ENCODE measurements at regions not wholly inside any gene's neighbourhood (a gene's known extent, or its start where the extent isn't known, plus 50 kb on each side); places are given as distances from the start of the nearest gene placed in this dataset.
A peak's percentile ranks its signal among the peaks of the same experiment; 100 is the strongest.

DNA sequence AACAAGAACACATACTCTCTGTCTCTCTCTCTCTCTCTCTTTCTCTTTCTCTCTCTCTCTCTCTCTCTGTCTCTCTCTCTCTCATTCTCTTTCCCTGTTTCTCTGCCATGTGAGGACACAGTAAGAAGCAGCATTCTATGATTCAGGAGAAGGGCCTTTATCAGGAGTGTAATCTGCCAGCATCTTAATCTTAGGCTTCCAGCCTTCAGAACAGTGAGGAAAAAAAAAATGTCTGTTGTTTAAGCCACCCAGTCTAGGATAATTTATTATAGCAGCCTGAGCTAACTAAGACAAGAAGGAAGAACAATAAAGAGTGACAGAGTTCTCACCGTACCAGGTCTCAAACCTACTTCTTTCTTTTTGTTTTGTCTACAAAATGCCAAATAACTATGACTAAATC, 399.4 kb downstream of the SOCS6 start:
- H3K27me3 Mint-ChIP-seq (ENCODE audit: low read depth) = no peaks in the 10 kb centered on the region
- no peak overlapping the region for H3K27ac Mint-ChIP-seq
- H3K4me1 Mint-ChIP-seq (ENCODE audit: low read depth) = peaks cover 4% of the 10 kb centered on the region
- no peak for DNase-seq (ENCODE audit: low spot score)
- intact Hi-C loops (cut with micrococcal nuclease) = no loop called here
- peaks cover 3% of the 10 kb centered on the region for H3K9me3 Mint-ChIP-seq
- H3K4me3 Mint-ChIP-seq (ENCODE audit: low read depth) = no peak overlapping the region
- no peaks in the 10 kb centered on the region for H3K36me3 Mint-ChIP-seq (ENCODE audit: low read depth)

DNA sequence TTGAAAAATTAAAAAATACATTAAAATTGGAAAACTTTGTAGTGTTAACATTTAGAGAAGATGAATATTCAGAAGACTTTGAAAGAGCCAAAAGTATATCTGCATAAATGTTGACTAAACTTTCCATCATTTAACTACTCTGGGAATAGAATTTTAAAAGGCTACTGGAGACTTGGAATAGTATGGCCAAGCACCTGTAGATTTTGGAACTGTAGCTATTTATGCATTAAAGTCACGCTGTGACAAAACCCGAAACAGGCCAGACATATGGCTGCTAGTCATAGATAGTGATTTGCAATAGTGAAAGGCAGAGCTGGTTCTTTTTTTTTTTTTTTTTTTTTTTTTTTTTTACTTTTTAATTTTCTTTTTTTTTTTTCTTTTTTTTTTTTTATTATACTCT, 396.0 kb downstream of the SOCS6 start:
- Mint-ChIP-seq H3K36me3 (ENCODE audit: low read depth) (no peaks in the 10 kb centered on the region), H3K9me3 (peaks cover 3% of the 10 kb centered on the region), H3K4me3 (ENCODE audit: low read depth) (no peak overlapping the region), H3K27me3 (ENCODE audit: low read depth) (no peaks in the 10 kb centered on the region), H3K27ac (no peak overlapping the region), H3K4me1 (ENCODE audit: low read depth) (peaks cover 7% of the 10 kb centered on the region)
- no peak for DNase-seq (ENCODE audit: low spot score)
- intact Hi-C loops (cut with micrococcal nuclease) = no loop called here

DNA sequence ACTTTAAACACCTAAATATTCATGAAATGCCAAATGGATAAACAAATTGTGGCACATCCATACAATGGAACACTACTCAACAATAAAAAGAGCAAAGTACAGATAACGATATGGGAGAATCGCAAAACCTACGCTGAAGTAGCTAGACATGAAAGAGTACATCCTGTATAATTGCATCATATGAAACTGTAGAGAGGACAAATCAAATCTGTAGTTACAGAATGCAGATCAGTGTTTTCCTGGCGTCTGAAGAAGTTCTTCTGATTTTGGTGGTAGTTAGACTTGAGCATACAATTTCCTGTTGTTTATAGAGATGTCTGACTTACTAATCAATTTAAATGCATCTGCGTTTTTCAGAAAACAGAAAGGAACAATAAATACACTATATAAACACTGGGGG, 394.4 kb downstream of the SOCS6 start:
- DNase-seq (ENCODE audit: low spot score) = no peak
- Mint-ChIP-seq H3K27ac (no peak overlapping the region), H3K9me3 (peaks cover 3% of the 10 kb centered on the region), H3K27me3 (ENCODE audit: low read depth) (no peaks in the 10 kb centered on the region), H3K4me3 (ENCODE audit: low read depth) (no peak overlapping the region), H3K36me3 (ENCODE audit: low read depth) (no peaks in the 10 kb centered on the region), H3K4me1 (ENCODE audit: low read depth) (peaks cover 7% of the 10 kb centered on the region)
- intact Hi-C loops (cut with micrococcal nuclease) = no loop called here

DNA sequence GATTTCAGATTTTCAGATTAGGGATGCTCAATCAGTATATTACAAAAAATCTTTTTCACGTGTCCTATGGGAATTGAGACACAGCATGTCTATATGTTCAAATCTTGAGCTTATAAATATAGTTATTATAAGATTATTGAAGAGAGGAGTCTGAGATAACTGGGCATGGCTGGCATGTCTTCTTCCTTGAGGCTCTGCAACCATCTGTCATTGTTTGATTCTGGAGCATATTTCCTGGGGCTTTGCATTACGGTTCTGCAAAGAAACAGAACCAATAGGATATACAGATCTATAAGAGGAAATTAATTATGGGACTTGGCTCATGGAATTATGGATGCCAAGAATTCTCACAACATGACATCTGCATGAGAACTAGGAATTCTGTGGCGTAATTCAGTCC, 386.1 kb downstream of the SOCS6 start:
- intact Hi-C loops (cut with micrococcal nuclease) = no loop called here
- DNase-seq (ENCODE audit: low spot score) = no peak
- Mint-ChIP-seq H3K27ac (no peak overlapping the region), H3K4me3 (ENCODE audit: low read depth) (no peak overlapping the region), H3K27me3 (ENCODE audit: low read depth) (no peaks in the 10 kb centered on the region), H3K4me1 (ENCODE audit: low read depth) (peaks cover 16% of the 10 kb centered on the region), H3K9me3 (peaks cover 13% of the 10 kb centered on the region), H3K36me3 (ENCODE audit: low read depth) (peaks cover 5% of the 10 kb centered on the region)

DNA sequence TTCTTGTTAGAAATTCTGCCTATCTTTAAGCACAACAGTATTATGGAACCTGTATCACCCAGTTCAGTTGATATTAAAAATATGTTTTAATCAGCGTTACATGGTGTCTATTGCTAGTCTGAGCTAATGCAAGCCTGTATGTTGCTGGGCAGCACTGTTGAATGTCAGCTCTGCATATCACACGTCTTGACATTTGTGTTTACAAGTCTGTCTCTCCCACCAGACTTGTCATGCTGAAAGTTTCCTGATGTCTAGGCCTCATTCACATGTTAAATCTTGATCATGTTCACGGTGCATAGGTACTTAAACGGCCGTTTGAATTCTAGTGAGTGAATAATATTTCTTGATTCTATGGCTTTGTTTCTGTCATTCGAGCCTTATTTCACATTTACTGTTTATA, 385.0 kb downstream of the SOCS6 start:
- peaks cover 16% of the 10 kb centered on the region for H3K4me1 Mint-ChIP-seq (ENCODE audit: low read depth)
- no peak overlapping the region for H3K27ac Mint-ChIP-seq
- no peak overlapping the region for H3K4me3 Mint-ChIP-seq (ENCODE audit: low read depth)

GRCh38 chr18:70672581-70672980, 383.7 kb downstream of the SOCS6 start:
- peaks cover 16% of the 10 kb centered on the region for H3K4me1 Mint-ChIP-seq (ENCODE audit: low read depth)
- no peak for DNase-seq (ENCODE audit: low spot score)
- H3K36me3 Mint-ChIP-seq (ENCODE audit: low read depth) = peaks cover 5% of the 10 kb centered on the region
- intact Hi-C loops (cut with micrococcal nuclease) = no loop called here
- peaks cover 17% of the 10 kb centered on the region for H3K9me3 Mint-ChIP-seq
- no peak overlapping the region for H3K4me3 Mint-ChIP-seq (ENCODE audit: low read depth)
- H3K27me3 Mint-ChIP-seq (ENCODE audit: low read depth) = no peaks in the 10 kb centered on the region
- H3K27ac Mint-ChIP-seq = no peak overlapping the region

More for the DNA sequence above, 385.0 kb downstream of the SOCS6 start:
- peaks cover 17% of the 10 kb centered on the region for H3K9me3 Mint-ChIP-seq
- intact Hi-C loops (cut with micrococcal nuclease) = no loop called here
- no peak for DNase-seq (ENCODE audit: low spot score)
- H3K36me3 Mint-ChIP-seq (ENCODE audit: low read depth) = peaks cover 5% of the 10 kb centered on the region
- no peaks in the 10 kb centered on the region for H3K27me3 Mint-ChIP-seq (ENCODE audit: low read depth)

DNA sequence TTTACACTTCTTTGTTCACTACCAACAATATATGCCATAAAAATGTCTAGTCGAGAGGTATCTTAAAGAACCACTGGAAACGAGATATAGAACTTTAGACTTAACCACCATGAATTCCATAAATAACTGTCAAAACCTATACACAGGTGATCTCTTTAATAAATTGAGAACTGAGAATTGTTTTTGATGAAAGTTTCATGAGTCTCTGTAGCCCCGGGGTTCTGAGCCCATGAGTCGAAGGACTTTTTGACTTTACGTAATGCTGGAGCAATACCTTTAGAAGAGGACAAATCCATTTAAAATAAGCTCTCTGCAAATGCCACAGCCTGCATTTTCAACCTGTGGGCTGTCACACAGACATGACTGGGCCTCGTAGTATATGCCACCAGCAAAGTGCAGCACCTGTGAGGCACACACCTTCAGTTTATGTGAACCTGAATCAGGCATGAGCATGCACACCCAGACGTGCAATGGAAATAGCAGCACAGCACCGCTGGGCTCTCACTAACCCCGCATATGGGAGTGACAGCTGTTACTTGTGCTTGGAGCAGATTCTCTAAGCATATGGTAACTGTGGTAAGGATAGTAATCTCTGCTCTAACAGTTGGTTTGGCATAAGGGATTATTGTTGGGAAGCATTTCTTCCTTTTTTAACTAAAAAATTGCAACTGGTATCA, 383.2 kb downstream of the SOCS6 start:
- no peak overlapping the region for H3K27ac Mint-ChIP-seq
- DNase-seq (ENCODE audit: low spot score) = no peak
- no peaks in the 10 kb centered on the region for H3K27me3 Mint-ChIP-seq (ENCODE audit: low read depth)
- intact Hi-C loops (cut with micrococcal nuclease) = no loop called here
- peaks cover 16% of the 10 kb centered on the region for H3K4me1 Mint-ChIP-seq (ENCODE audit: low read depth)
- H3K36me3 Mint-ChIP-seq (ENCODE audit: low read depth) = peaks cover 5% of the 10 kb centered on the region
- peaks cover 17% of the 10 kb centered on the region for H3K9me3 Mint-ChIP-seq
- no peak overlapping the region for H3K4me3 Mint-ChIP-seq (ENCODE audit: low read depth)

DNA sequence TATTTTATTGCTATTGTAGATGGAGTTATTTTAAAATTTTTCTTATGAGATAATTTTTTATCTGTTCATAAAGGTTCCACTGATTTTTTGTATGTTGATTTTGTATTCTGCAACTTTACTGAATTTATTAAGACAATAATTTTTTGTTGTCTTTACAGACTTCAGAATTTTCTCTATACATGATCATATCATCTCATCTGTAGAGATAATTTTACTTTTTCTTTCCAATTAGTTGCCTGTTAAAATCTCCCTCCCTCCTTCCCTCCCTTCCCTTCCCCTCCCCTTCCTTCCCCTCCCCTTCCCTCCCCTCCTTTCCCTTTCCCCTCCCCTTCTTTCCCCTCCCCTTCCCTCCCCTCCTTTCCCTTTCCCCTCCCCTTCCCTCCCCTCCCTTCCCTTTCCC, 378.1 kb downstream of the SOCS6 start:
- H3K36me3 Mint-ChIP-seq (ENCODE audit: low read depth) = peaks cover 5% of the 10 kb centered on the region
- H3K27me3 Mint-ChIP-seq (ENCODE audit: low read depth) = no peaks in the 10 kb centered on the region
- peaks cover 19% of the 10 kb centered on the region for H3K9me3 Mint-ChIP-seq
- intact Hi-C loops (cut with micrococcal nuclease) = no loop called here
- H3K27ac Mint-ChIP-seq = no peak overlapping the region
- H3K4me3 Mint-ChIP-seq (ENCODE audit: low read depth) = no peak overlapping the region
- DNase-seq (ENCODE audit: low spot score) = no peak
- peaks cover 11% of the 10 kb centered on the region for H3K4me1 Mint-ChIP-seq (ENCODE audit: low read depth)

- intact Hi-C loops (cut with micrococcal nuclease) = no loop called here
Observed at GRCh38 chr18:70663141-70663540, 374.3 kb downstream of the SOCS6 start.

GRCh38 chr18:70662588-70662987, 373.7 kb downstream of the SOCS6 start:
- Mint-ChIP-seq H3K27me3 (ENCODE audit: low read depth) (no peaks in the 10 kb centered on the region), H3K9me3 (peaks cover 5% of the 10 kb centered on the region), H3K4me3 (ENCODE audit: low read depth) (no peak overlapping the region), H3K36me3 (ENCODE audit: low read depth) (no peaks in the 10 kb centered on the region), H3K27ac (no peak overlapping the region), H3K4me1 (ENCODE audit: low read depth) (peaks cover 21% of the 10 kb centered on the region)
- intact Hi-C loops (cut with micrococcal nuclease) = no loop called here
- DNase-seq (ENCODE audit: low spot score) = no peak

More at GRCh38 chr18:70663141-70663540, 374.3 kb downstream of the SOCS6 start:
- Mint-ChIP-seq H3K36me3 (ENCODE audit: low read depth) (no peaks in the 10 kb centered on the region), H3K9me3 (peaks cover 5% of the 10 kb centered on the region), H3K27ac (no peak overlapping the region), H3K4me1 (ENCODE audit: low read depth) (peaks cover 21% of the 10 kb centered on the region), H3K27me3 (ENCODE audit: low read depth) (no peaks in the 10 kb centered on the region), H3K4me3 (ENCODE audit: low read depth) (no peak overlapping the region)
- DNase-seq (ENCODE audit: low spot score) = no peak

DNA sequence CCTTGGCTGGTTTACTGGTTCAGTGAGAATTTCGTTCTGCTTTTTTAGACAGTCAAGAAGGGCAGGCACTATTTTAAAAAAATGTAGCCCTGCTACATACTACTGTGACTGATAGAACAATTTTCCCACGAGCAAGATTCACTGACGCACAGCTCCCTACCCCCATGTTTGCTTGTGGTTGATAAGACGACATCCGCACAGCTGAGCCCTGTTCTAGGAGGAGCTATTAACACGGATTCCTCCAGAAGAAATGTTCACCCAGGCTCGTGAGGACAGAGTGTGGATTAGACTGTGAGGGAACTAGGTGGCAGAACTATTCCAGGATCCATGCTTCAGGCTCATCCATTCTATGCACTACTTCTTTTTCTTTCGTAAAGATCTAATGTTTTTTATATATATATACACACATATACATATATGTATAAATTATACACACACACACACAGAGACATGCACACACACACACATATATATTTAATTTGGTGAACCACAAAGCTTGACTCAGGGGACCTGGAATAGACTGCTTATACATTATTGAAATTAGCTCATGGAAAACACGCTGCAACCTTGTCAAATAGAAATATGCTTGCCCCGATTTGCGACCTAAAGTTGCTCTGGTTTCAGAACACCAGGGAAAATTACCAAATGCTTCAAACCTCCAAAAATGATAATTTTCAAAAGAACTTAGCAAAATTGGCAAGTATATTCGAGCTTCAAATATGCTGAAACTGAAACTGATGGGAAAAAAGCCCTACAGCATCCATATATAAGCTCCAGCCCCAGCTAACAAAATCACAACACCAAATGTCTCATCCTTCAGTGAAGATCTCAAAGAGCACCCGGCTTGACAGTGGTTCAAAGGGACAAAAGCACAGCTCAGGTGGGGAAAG, 370.4 kb downstream of the SOCS6 start:
- H3K4me1 Mint-ChIP-seq (ENCODE audit: low read depth) = peaks cover 21% of the 10 kb centered on the region
- no peak overlapping the region for H3K27ac Mint-ChIP-seq
- intact Hi-C loops (cut with micrococcal nuclease) = no loop called here
- no peaks in the 10 kb centered on the region for H3K27me3 Mint-ChIP-seq (ENCODE audit: low read depth)
- H3K9me3 Mint-ChIP-seq = no peaks in the 10 kb centered on the region
- H3K36me3 Mint-ChIP-seq (ENCODE audit: low read depth) = no peaks in the 10 kb centered on the region
- peak overlapping the region; percentile 13 for H3K4me3 Mint-ChIP-seq (ENCODE audit: low read depth)
- no peak for DNase-seq (ENCODE audit: low spot score)

DNA sequence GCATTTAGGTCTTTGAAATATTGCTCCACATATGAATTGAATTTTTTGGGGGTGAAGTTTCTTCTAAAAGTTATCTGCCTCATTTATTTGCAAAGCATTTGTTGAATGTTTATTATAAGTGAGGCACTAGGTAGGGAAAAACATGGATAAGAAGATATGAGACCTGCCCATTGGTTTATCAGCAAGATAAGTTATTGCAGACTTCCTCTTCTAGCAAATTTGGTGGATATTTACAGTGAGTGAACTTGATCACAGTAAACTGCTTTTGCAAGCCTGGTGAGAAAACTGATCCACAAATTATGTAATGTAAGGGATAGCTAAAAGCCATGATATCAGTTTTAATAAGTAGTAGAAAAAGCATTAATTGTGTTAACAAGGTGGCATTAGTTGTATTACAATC, 364.8 kb downstream of the SOCS6 start:
- Mint-ChIP-seq H3K4me3 (ENCODE audit: low read depth) (no peak overlapping the region), H3K4me1 (ENCODE audit: low read depth) (peaks cover 5% of the 10 kb centered on the region), H3K27ac (no peak overlapping the region), H3K27me3 (ENCODE audit: low read depth) (no peaks in the 10 kb centered on the region), H3K9me3 (peaks cover 11% of the 10 kb centered on the region), H3K36me3 (ENCODE audit: low read depth) (no peaks in the 10 kb centered on the region)
- intact Hi-C loops (cut with micrococcal nuclease) = no loop called here
- no peak for DNase-seq (ENCODE audit: low spot score)

GRCh38 chr18:70650878-70651277, 362.0 kb downstream of the SOCS6 start:
- H3K4me1 Mint-ChIP-seq (ENCODE audit: low read depth) = peaks cover 5% of the 10 kb centered on the region
- no peaks in the 10 kb centered on the region for H3K27me3 Mint-ChIP-seq (ENCODE audit: low read depth)
- no peak overlapping the region for H3K27ac Mint-ChIP-seq
- H3K36me3 Mint-ChIP-seq (ENCODE audit: low read depth) = no peaks in the 10 kb centered on the region
- H3K4me3 Mint-ChIP-seq (ENCODE audit: low read depth) = no peak overlapping the region
- H3K9me3 Mint-ChIP-seq = peaks cover 11% of the 10 kb centered on the region
- intact Hi-C loops (cut with micrococcal nuclease) = no loop called here
- no peak for DNase-seq (ENCODE audit: low spot score)

All from activated T-helper 2 cell treated with anti-CD3 and anti-CD28 coated beads, Interferon-gamma antibody, Interleukin-2, Interleukin-4, amounts not matched to agents 10 μg/mL and 5 μg/mL and 100 μg/mL, durations not matched to agents 14 hours and 24 hours and 36 hours (primary cell).